HEK293 (cell line): ENCODE measurements at regions not wholly inside any gene's neighbourhood (a gene's known extent, or its start where the extent isn't known, plus 50 kb on each side); places are given as distances from the start of the nearest gene placed in this dataset.

Source experiments
- CTCF ChIA-PET: fragments of 350-600 bp; formaldehyde crosslinking; extraction: SDS; loops from one replicate; lab custom pipeline; 2021; ENCODE audit warnings: antibody characterized with exemption; lab: Yijun Ruan, JAX
- POLR2A ChIA-PET: fragments of 300-600 bp; formaldehyde crosslinking; extraction: SDS; loops from one replicate; lab custom pipeline; 2020; ENCODE audit warnings: antibody characterized with exemption, inconsistent platforms; lab: Yijun Ruan, JAX
- H3K27ac ChIP-seq: fragments of 200-500 bp; sonication (Bioruptor generic); 2 replicates; pipeline ENCODE4 v1.5.1; 2014; ENCODE audit warnings: low read depth, low read length, control low read depth, inconsistent platforms; ENCODE audit errors: extremely low read depth
- H3K36me3 ChIP-seq, 2 experiments: fragments of 200-500 bp in 1 of 2; sonication (Bioruptor generic) in 1 of 2; 1 replicate in 1 of 2; 2 replicates in 1 of 2; pipeline ENCODE4 v1.5.1; 2014 to 2017; ENCODE audit warnings: inconsistent platforms in 2 of 2, low read length in 2 of 2; ENCODE audit not compliant: control insufficient read depth in 2 of 2, insufficient read depth in 1 of 2
- H3K4me1 ChIP-seq: fragments of 200-500 bp; sonication (Bioruptor generic); 2 replicates; pipeline ENCODE4 v1.5.1; 2014; ENCODE audit warnings: mild to moderate bottlenecking, low read length, inconsistent platforms; ENCODE audit not compliant: control insufficient read depth, insufficient read depth
- H3K4me3 ChIP-seq: 2 replicates; pipeline ENCODE4 v1.5.1; 2011; ENCODE audit warnings: low read depth, mild to moderate bottlenecking, control low read depth, low read length, moderate library complexity
- H3K9me3 ChIP-seq: fragments of 200-500 bp; sonication (Bioruptor generic); 2 replicates; pipeline ENCODE4 v1.5.1; 2014; ENCODE audit warnings: low read depth, low read length, inconsistent platforms; ENCODE audit not compliant: control insufficient read depth, insufficient read depth
- FEZF1 ChIP-seq: fragments of 450-650 bp; formaldehyde crosslinking; IDR thresholded peaks from 2 replicates; pipeline ENCODE4 v1.5.1; 2016; ENCODE audit warnings: missing biosample characterization, missing genetic modification characterization
- GLI2 ChIP-seq: fragments of 450-650 bp; formaldehyde crosslinking; IDR thresholded peaks from 2 replicates; pipeline ENCODE4; 2017; ENCODE audit warnings: missing biosample characterization, missing genetic modification characterization, low read depth, borderline replicate concordance
- OSR2 ChIP-seq: fragments of 450-650 bp; formaldehyde crosslinking; IDR thresholded peaks from 2 replicates; pipeline ENCODE4 v1.5.1; 2016; ENCODE audit warnings: missing biosample characterization, missing genetic modification characterization
- SP3 ChIP-seq: fragments of 450-650 bp; formaldehyde crosslinking; IDR thresholded peaks from 2 replicates; pipeline ENCODE4 v1.5.1; 2016; ENCODE audit warnings: missing biosample characterization, missing genetic modification characterization
- SP7 ChIP-seq: fragments of 450-650 bp; formaldehyde crosslinking; IDR thresholded peaks from 2 replicates; pipeline ENCODE4 v1.5.1; 2016; ENCODE audit warnings: missing biosample characterization, missing genetic modification characterization
- TCF7L2 ChIP-seq: IDR thresholded peaks from 2 replicates; pipeline ENCODE4 v1.6.1; 2011; ENCODE audit warnings: low read depth, mild to moderate bottlenecking, inconsistent platforms, low read length, moderate library complexity, borderline replicate concordance
- YY1 ChIP-seq: fragments of 450-650 bp; formaldehyde crosslinking; IDR thresholded peaks from 2 replicates; pipeline ENCODE4 v1.5.1; 2018; ENCODE audit warnings: missing biosample characterization, missing genetic modification characterization
- ZBTB21 ChIP-seq: fragments of 450-650 bp; formaldehyde crosslinking; IDR thresholded peaks from 2 replicates; pipeline ENCODE4 v1.5.1; 2017; ENCODE audit warnings: missing biosample characterization, missing genetic modification characterization
- ZNF140 ChIP-seq: fragments of 450-650 bp; formaldehyde crosslinking; IDR thresholded peaks from 2 replicates; pipeline ENCODE4 v1.5.1; 2016; ENCODE audit warnings: missing biosample characterization, missing genetic modification characterization
- ZNF394 ChIP-seq: fragments of 450-650 bp; formaldehyde crosslinking; IDR thresholded peaks from 2 replicates; pipeline ENCODE4 v1.5.1; 2016; ENCODE audit warnings: missing biosample characterization, missing genetic modification characterization, mild to moderate bottlenecking, moderate library complexity, borderline replicate concordance
- ZNF558 ChIP-seq: fragments of 450-650 bp; formaldehyde crosslinking; IDR thresholded peaks from 2 replicates; pipeline ENCODE4 v1.5.1; 2016; ENCODE audit warnings: missing biosample characterization, missing genetic modification characterization
- ZNF623 ChIP-seq: fragments of 450-650 bp; formaldehyde crosslinking; IDR thresholded peaks from 2 replicates; pipeline ENCODE4 v1.5.1; 2016; ENCODE audit warnings: missing biosample characterization, missing genetic modification characterization
- ZNF654 ChIP-seq: fragments of 450-650 bp; formaldehyde crosslinking; IDR thresholded peaks from 2 replicates; pipeline ENCODE4 v1.5.1; 2016; ENCODE audit warnings: low read depth, missing biosample characterization, missing genetic modification characterization
- ZSCAN30 ChIP-seq: fragments of 450-650 bp; IDR thresholded peaks from 2 replicates; pipeline ENCODE4 v1.5.1; 2018; ENCODE audit warnings: missing biosample characterization, mild to moderate bottlenecking, missing genetic modification characterization, moderate library complexity
- TF ChIP-seq, protein P1 (sequence below): fragments of 450-650 bp; formaldehyde crosslinking; IDR thresholded peaks from 2 replicates; pipeline ENCODE4; 2016; ENCODE audit warnings: missing biosample characterization, missing genetic modification characterization
- TF ChIP-seq, protein P2 (sequence below): fragments of 450-650 bp; formaldehyde crosslinking; IDR thresholded peaks from 2 replicates; pipeline ENCODE4 v1.5.1; 2016; ENCODE audit warnings: missing biosample characterization, missing genetic modification characterization, low read depth
- TF ChIP-seq, protein P3 (sequence below): fragments of 450-650 bp; formaldehyde crosslinking; IDR thresholded peaks from 2 replicates; pipeline ENCODE4 v1.5.1; 2016; ENCODE audit warnings: missing biosample characterization, missing genetic modification characterization

DNA sequence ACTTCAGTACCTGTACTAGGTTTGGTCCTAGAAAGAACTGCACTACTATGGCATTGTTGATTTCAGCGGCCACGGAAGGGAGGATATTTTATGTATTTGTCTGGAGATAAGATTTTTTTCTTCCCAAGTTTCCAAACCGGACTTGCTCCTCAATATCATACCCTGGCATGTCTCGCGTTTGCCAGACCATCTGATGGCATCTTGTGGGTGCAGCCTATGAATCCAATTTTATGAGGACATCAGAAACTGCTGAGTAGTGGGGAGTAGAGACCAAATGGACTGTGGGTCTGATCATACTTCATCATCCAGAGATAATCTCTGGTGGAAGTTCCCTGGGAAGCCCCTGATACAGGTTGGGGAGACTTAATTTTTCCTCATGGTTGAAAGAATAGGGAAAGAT is 716.1 kb upstream of the WWC1 start (continued):
- TF ChIP-seq ZSCAN30 (no peak), ZNF558 (tag by site-specific recombination) (no peak), ZNF394 (tag by site-specific recombination) (no peak), SP7 (no peak)

DNA sequence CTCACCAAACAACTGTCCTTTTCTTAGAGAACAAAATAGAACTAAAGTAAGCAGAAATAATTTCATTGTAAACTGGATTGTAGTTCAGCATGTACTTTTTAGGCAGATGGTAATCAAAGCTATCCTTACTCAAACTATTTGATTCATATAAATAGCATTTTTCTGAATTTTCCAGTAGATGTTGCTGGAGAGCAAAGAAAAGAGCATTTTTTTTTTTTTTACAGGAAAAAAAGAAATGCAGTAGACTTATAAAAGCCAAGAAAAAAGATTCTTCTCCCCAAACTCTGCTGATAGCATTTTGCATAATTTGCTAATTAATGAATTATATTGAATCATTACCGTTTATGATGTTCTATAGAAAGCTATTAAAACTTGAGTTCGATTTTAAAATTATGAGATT is 715.3 kb upstream of the WWC1 start:
- no peaks in the 10 kb centered on the region for H3K4me1 ChIP-seq

DNA sequence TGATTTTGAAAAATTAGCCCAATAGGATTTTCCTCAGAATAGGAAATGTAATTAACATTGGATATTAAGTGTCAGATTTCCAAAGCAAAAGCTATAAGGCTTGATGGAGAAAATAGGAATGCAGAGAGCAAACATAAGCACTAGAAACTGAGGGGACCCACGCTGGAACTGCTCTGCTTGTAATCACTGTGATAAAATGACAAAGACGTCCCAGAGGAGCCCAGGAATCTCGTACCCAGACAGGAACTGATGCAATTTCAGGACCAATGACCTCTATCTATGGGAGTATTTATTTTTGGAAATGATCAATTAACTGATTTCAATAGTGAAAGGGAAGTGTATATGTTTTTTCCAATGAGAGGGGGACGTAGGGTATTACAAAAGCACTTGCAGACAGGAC is 714.5 kb upstream of the WWC1 start:
- POLR2A ChIA-PET: interaction anchor here (0.7 kb wide), 1 partner anchor 306 kb away, joined by 3 read pairs; no protein-coding TSS in a partner anchor

More for the DNA sequence above, 715.3 kb upstream of the WWC1 start:
- Histone ChIP-seq H3K36me3 (no peaks in the 10 kb centered on the region), H3K9me3 (no peaks in the 10 kb centered on the region), H3K4me3 (no peak overlapping the region), H3K27ac (no peak overlapping the region)
- ChIA-PET POLR2A (interaction anchor here (0.7 kb wide), 1 partner anchor 306 kb away, joined by 3 read pairs; no protein-coding TSS in a partner anchor), CTCF (interaction anchor here (0.6 to 0.8 kb wide), 2 partner anchors 249 to 616 kb away, joined by 3 read pairs; no protein-coding TSS in a partner anchor)
- TF ChIP-seq OSR2: no peak

DNA sequence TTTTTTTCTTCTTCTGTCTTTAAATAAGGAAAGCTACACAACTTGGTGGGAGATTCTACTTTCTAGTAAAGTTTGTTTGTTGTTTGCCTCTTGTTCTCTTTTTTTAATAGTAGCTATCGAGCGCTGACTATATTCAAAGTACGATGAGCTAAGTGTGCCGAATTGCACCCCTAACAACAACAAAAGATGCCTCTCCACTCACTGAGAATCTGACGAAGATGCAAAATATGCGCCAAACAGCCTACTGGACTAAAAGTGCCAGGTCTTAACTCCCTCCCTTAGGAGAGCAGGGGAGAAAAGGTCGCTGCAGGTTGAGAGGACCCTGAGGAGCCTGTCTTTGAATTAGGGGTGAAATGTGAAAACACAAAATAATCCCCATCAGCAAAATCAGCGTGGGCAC is 713.8 kb upstream of the WWC1 start:
- TF ChIP-seq GLI2 (tag by site-specific recombination) (no peak), ZNF623 (tag by site-specific recombination) (no peak)
- TF ChIP-seq, protein P1, sequence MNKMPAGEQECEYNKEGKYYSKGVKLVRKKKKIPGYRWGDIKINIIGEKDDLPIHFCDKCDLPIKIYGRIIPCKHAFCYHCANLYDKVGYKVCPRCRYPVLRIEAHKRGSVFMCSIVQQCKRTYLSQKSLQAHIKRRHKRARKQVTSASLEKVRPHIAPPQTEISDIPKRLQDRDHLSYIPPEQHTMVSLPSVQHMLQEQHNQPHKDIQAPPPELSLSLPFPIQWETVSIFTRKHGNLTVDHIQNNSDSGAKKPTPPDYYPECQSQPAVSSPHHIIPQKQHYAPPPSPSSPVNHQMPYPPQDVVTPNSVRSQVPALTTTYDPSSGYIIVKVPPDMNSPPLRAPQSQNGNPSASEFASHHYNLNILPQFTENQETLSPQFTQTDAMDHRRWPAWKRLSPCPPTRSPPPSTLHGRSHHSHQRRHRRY: no peak

More for the DNA sequence above, 714.5 kb upstream of the WWC1 start:
- no peak overlapping the region for H3K4me3 ChIP-seq
- no peaks in the 10 kb centered on the region for H3K9me3 ChIP-seq
- H3K36me3 ChIP-seq: no peaks in the 10 kb centered on the region
- CTCF ChIA-PET: interaction anchor here (0.6 to 1.0 kb wide), 2 partner anchors 471 to 619 kb away, joined by 3 to 5 read pairs; no protein-coding TSS in a partner anchor
- TF ChIP-seq ZBTB21 (tag by site-specific recombination): no peak
- TF ChIP-seq FEZF1 (tag by site-specific recombination): no peak
- no peak for TF ChIP-seq ZNF140
- TF ChIP-seq ZNF654 (tag by site-specific recombination): no peak
- TF ChIP-seq, protein P2, sequence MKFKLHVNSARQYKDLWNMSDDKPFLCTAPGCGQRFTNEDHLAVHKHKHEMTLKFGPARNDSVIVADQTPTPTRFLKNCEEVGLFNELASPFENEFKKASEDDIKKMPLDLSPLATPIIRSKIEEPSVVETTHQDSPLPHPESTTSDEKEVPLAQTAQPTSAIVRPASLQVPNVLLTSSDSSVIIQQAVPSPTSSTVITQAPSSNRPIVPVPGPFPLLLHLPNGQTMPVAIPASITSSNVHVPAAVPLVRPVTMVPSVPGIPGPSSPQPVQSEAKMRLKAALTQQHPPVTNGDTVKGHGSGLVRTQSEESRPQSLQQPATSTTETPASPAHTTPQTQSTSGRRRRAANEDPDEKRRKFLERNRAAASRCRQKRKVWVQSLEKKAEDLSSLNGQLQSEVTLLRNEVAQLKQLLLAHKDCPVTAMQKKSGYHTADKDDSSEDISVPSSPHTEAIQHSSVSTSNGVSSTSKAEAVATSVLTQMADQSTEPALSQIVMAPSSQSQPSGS: no peak
- no peak for TF ChIP-seq SP3 (tag by site-specific recombination)
- TF ChIP-seq, protein P3, sequence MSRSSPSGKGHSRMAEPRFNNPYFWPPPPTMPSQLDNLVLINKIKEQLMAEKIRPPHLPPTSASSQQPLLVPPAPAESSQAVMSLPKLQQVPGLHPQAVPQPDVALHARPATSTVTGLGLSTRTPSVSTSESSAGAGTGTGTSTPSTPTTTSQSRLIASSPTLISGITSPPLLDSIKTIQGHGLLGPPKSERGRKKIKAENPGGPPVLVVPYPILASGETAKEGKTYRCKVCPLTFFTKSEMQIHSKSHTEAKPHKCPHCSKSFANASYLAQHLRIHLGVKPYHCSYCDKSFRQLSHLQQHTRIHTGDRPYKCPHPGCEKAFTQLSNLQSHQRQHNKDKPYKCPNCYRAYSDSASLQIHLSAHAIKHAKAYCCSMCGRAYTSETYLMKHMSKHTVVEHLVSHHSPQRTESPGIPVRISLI (tag by site-specific recombination): no peak
- TF ChIP-seq TCF7L2: no peak
- TF ChIP-seq GLI2 (tag by site-specific recombination): no peak
- TF ChIP-seq YY1 (tag by site-specific recombination): no peak
- H3K27ac ChIP-seq: no peak overlapping the region
- H3K4me1 ChIP-seq: no peaks in the 10 kb centered on the region

More for the DNA sequence above, 713.8 kb upstream of the WWC1 start:
- POLR2A ChIA-PET: no interaction called here
- Histone ChIP-seq H3K4me1 (no peaks in the 10 kb centered on the region), H3K27ac (no peak overlapping the region), H3K36me3 (no peaks in the 10 kb centered on the region), H3K9me3 (no peaks in the 10 kb centered on the region), H3K4me3 (no peak overlapping the region)
- CTCF ChIA-PET: interaction anchor here (0.6 to 1.0 kb wide), 3 partner anchors 92 to 618 kb away, joined by 3 to 5 read pairs (median 4); no protein-coding TSS in a partner anchor
